GM12878 (cell line): ENCODE measurements at regions not wholly inside any gene's neighbourhood (a gene's known extent, or its start where the extent isn't known, plus 50 kb on each side); places are given as distances from the start of the nearest gene placed in this dataset.
A peak's percentile ranks its signal among the peaks of the same experiment; 100 is the strongest.

Experiments used
- ATAC-seq: fragments of 200-7000 bp; cut with Tn5 transposase; 3 replicates; pipeline ENCODE4 v1.9.1; 2020; ENCODE audit warnings: mild to moderate bottlenecking, moderate library complexity
- BruUV-seq: library from RNA; stranded (reverse); fragments of 400-500 nt; replicated peaks from 2 replicates; lab custom pipeline; 2021; lab: Mats Ljungman, UMichigan
- CTCF ChIA-PET: fragments of 300-600 bp; sonication (Branson Sonifier 250); formaldehyde crosslinking; extraction: SDS; loops from one replicate; lab custom pipeline; 2021; ENCODE audit warnings: inconsistent platforms; lab: Yijun Ruan, JAX
- POLR2A ChIA-PET: fragments of 350-600 bp; formaldehyde crosslinking; extraction: SDS; loops from one replicate; lab custom pipeline; 2021; ENCODE audit warnings: inconsistent platforms; lab: Charles Lee
- RAD21 ChIA-PET: fragments of 300-600 bp; sonication (Branson Sonifier 250); formaldehyde crosslinking; loops from one replicate; lab custom pipeline; 2023; ENCODE audit warnings: antibody characterized with exemption; ENCODE audit not compliant: unreplicated experiment; lab: Charles Lee
- SMC1A ChIA-PET: fragments of 300-600 bp; sonication (Branson Sonifier 250); formaldehyde crosslinking; loops from one replicate; lab custom pipeline; 2023; ENCODE audit not compliant: unreplicated experiment, uncharacterized antibody; lab: Charles Lee
- DNase-seq: peaks from one replicate; pipeline ENCODE4 v3.0.0-alpha.2; 2011; ENCODE audit warnings: low read depth, low spot score
- FAIRE-seq: peaks from 3 replicates; lab custom pipeline; 2011; peaks lifted over from hg19 to GRCh38; lab: Jason Lieb, UNC
- H2AFZ ChIP-seq: 2 replicates; pipeline ENCODE4 v1.6.0; 2011; ENCODE audit warnings: low read depth, low read length, control low read depth; ENCODE audit not compliant: control insufficient read depth
- H3K27ac ChIP-seq: 2 replicates; pipeline ENCODE4 v1.5.1; 2011; ENCODE audit warnings: control low read depth; ENCODE audit not compliant: control insufficient read depth, insufficient read depth
- H3K27me3 ChIP-seq, 2 experiments: replicated peaks in 1 of 2; 2 replicates each; pipeline versions ENCODE4 v1.6.0 to v1.6.1; 2011; ENCODE audit warnings: low read length in 1 of 2; ENCODE audit not compliant: control insufficient read depth in 2 of 2, insufficient read depth in 2 of 2
- H3K36me3 ChIP-seq, 2 experiments: 2 replicates each; pipeline ENCODE4 v1.5.1; 2011; ENCODE audit warnings: low read length in 1 of 2; ENCODE audit not compliant: control insufficient read depth in 2 of 2, insufficient read depth in 2 of 2
- H3K4me1 ChIP-seq: 2 replicates; pipeline ENCODE4 v1.6.1; 2011; ENCODE audit warnings: mild to moderate bottlenecking, low read length, moderate library complexity, mixed read lengths; ENCODE audit not compliant: control insufficient read depth, insufficient read depth
- H3K4me2 ChIP-seq: 2 replicates; pipeline ENCODE4 v1.6.0; 2011; ENCODE audit warnings: control low read depth; ENCODE audit not compliant: control insufficient read depth, insufficient read depth
- H3K4me3 ChIP-seq: fragments of 200-600 bp; sonication (generic); 2 replicates; pipeline ENCODE4 v1.5.1; 2016
- H3K79me2 ChIP-seq: 2 replicates; pipeline ENCODE4 v1.6.0; 2011; ENCODE audit warnings: low read length; ENCODE audit not compliant: control insufficient read depth, insufficient read depth
- H3K9ac ChIP-seq: 2 replicates; pipeline ENCODE4 v1.8.0; 2011; ENCODE audit warnings: low read length, control low read depth, mixed read lengths; ENCODE audit not compliant: control insufficient read depth, insufficient read depth
- H3K9me3 ChIP-seq: replicated peaks from 3 replicates; pipeline ENCODE4 v1.5.1; 2011; ENCODE audit warnings: mild to moderate bottlenecking, low read length; ENCODE audit not compliant: control insufficient read depth, insufficient read depth
- H4K20me1 ChIP-seq: 2 replicates; pipeline ENCODE4 v1.6.0; 2011; ENCODE audit not compliant: control insufficient read depth, insufficient read depth
- DPF2 ChIP-seq: fragments of 450-650 bp; IDR thresholded peaks from 2 replicates; pipeline ENCODE4 v1.6.1; 2017; ENCODE audit warnings: mild to moderate bottlenecking
- EED ChIP-seq: sonication (generic); IDR thresholded peaks from 2 replicates; pipeline ENCODE4 v1.6.1; 2016; ENCODE audit warnings: antibody characterized with exemption, low read depth
- NFYA ChIP-seq: IDR thresholded peaks from 2 replicates; pipeline ENCODE4 v1.6.1; 2011; ENCODE audit warnings: low read depth, mild to moderate bottlenecking, low read length, improper control_type of control experiment, borderline replicate concordance
- NR2C1 ChIP-seq: fragments of 450-650 bp; IDR thresholded peaks from 2 replicates; pipeline ENCODE4 v1.6.1; 2017; ENCODE audit warnings: antibody characterized with exemption, mild to moderate bottlenecking, moderate library complexity
- SMAD5 ChIP-seq: IDR thresholded peaks from 2 replicates; pipeline ENCODE4 v1.6.1; 2016; ENCODE audit warnings: antibody characterized with exemption, low read depth
- SUPT20H ChIP-seq: IDR thresholded peaks from 2 replicates; pipeline ENCODE4 v1.6.1; 2011; ENCODE audit warnings: low read depth, mild to moderate bottlenecking, low read length, moderate library complexity, borderline replicate concordance; ENCODE audit not compliant: control insufficient read depth
- ZNF24 ChIP-seq: fragments of 450-650 bp; IDR thresholded peaks from 2 replicates; pipeline ENCODE4 v1.6.1; 2017; ENCODE audit warnings: antibody characterized with exemption, mild to moderate bottlenecking
- ZNF687 ChIP-seq: fragments of 450-650 bp; IDR thresholded peaks from 2 replicates; pipeline ENCODE4 v1.6.1; 2017; ENCODE audit warnings: mild to moderate bottlenecking, moderate library complexity
- WGBS: methylation state at CpG from one replicate; pipeline ENCODE4 v1.1.6; 2016; ENCODE audit warnings: low lambda C conversion rate; ENCODE audit not compliant: insufficient replicate concordance, insufficient coverage; ENCODE audit errors: missing lambda C conversion rate; 5-methylcytosine and 5-hydroxymethylcytosine counted together
- in situ Hi-C: fragments of 300-500 bp; cut with MboI; formaldehyde crosslinking; loops from 9 replicates; pipeline ENCODE4 v1.14.3; 2018; ENCODE audit warnings: mixed read lengths
- intact Hi-C: fragments of 100-400 bp; cut with micrococcal nuclease; formaldehyde crosslinking; loops from one replicate; pipeline ENCODE4 v1.14.2; 2022; ENCODE audit not compliant: unreplicated experiment

GRCh38 chr11:15300341-15300740 is 185.6 kb downstream of the INSC start:
- FAIRE-seq = no peak
- H2AFZ ChIP-seq = no peak overlapping the region
- no peaks in the 10 kb centered on the region for H3K79me2 ChIP-seq
- ATAC-seq = no peak
- no peak for DNase-seq
- H4K20me1 ChIP-seq = no peaks in the 10 kb centered on the region
- POLR2A ChIA-PET = no interaction called here
- no peaks in the 10 kb centered on the region for H3K9me3 ChIP-seq
- TF ChIP-seq EED (no peak), NR2C1 (no peak), SMAD5 (no peak)
- in situ Hi-C loops (no loop called here), intact Hi-C loops (loop anchor here (5.0 kb wide), 1 partner anchor 658 kb away; the partner anchor contains the start of gene PDE3B)
- no peak overlapping the region for H3K27ac ChIP-seq
- H3K27me3 ChIP-seq = no peaks in the 10 kb centered on the region
- no peaks in the 10 kb centered on the region for H3K4me1 ChIP-seq
- no peak overlapping the region for H3K9ac ChIP-seq
- CTCF ChIA-PET = interaction anchor here (1.2 kb wide), 1 partner anchor 27 kb away, joined by 3 read pairs; no protein-coding TSS in a partner anchor
- 69% methylated on average over 14 of the region's 14 CpGs for WGBS
- BruUV-seq = no TSS peak
- RAD21 ChIA-PET = no interaction called here
- no peaks in the 10 kb centered on the region for H3K36me3 ChIP-seq
- SMC1A ChIA-PET = interaction anchor here (0.8 kb wide), 1 partner anchor 60 kb away, joined by 3 read pairs; no protein-coding TSS in a partner anchor
- no peak overlapping the region for H3K4me2 ChIP-seq
- H3K4me3 ChIP-seq = no peak overlapping the region

GRCh38 chr11:15307619-15308024 is 192.9 kb downstream of the INSC start:
- no peaks in the 10 kb centered on the region for H3K9me3 ChIP-seq
- no peak for FAIRE-seq
- H3K36me3 ChIP-seq = no peaks in the 10 kb centered on the region
- no peak overlapping the region for H3K4me3 ChIP-seq
- 0% methylated on average over 4 of the region's 4 CpGs for WGBS
- no peak overlapping the region for H3K4me2 ChIP-seq
- SMC1A ChIA-PET = no interaction called here
- no peak overlapping the region for H3K27ac ChIP-seq
- POLR2A ChIA-PET = no interaction called here
- no TSS peak for BruUV-seq
- in situ Hi-C loops = no loop called here
- H4K20me1 ChIP-seq = no peaks in the 10 kb centered on the region
- no peaks in the 10 kb centered on the region for H3K27me3 ChIP-seq
- DNase-seq = no peak
- H3K4me1 ChIP-seq = no peaks in the 10 kb centered on the region
- TF ChIP-seq DPF2 (no peak), ZNF24 (no peak), NFYA (no peak), SUPT20H (no peak), ZNF687 (no peak)
- CTCF ChIA-PET = no interaction called here
- H3K9ac ChIP-seq = no peak overlapping the region
- intact Hi-C loops = no loop called here
- H2AFZ ChIP-seq = no peak overlapping the region
- ATAC-seq = peak; percentile 27; the same call in 1 of the 3 replicates
- RAD21 ChIA-PET = no interaction called here
- H3K79me2 ChIP-seq = no peaks in the 10 kb centered on the region
